HCT116 (cell line): ENCODE measurements at regions not wholly inside any gene's neighbourhood (a gene's known extent, or its start where the extent isn't known, plus 50 kb on each side); places are given as distances from the start of the nearest gene placed in this dataset.

Source experiments
- ATAC-seq: fragments of 200-7000 bp; cut with Tn5 transposase; 2 replicates; pipeline ENCODE4 v1.9.1; 2020; ENCODE audit warnings: mild to moderate bottlenecking, moderate library complexity
- BruUV-seq: library from RNA; stranded (reverse); fragments of 400-500 nt; replicated peaks from 2 replicates; lab custom pipeline; 2021; lab: Mats Ljungman, UMichigan
- CTCF ChIA-PET: fragments of 300-600 bp; sonication (Branson Sonifier 250); formaldehyde crosslinking; loops from one replicate; lab custom pipeline; 2021; ENCODE audit warnings: antibody characterized with exemption; lab: Charles Lee
- POLR2A ChIA-PET: fragments of 300-600, 350-600 bp; sonication (Branson Sonifier 250); formaldehyde crosslinking; loops from one replicate; lab custom pipeline; 2021; ENCODE audit warnings: antibody characterized with exemption; lab: Charles Lee
- RAD21 ChIA-PET, 2 experiments: fragments of 300-600 bp; sonication (Branson Sonifier 250); formaldehyde crosslinking; loops; one replicate each; lab custom pipeline; 2023; ENCODE audit warnings: low total read pairs in 2 of 2; ENCODE audit not compliant: uncharacterized antibody in 2 of 2, unreplicated experiment in 2 of 2, low non-redundant PET in 1 of 2; lab: Charles Lee
- DNase-seq: peaks from one replicate; pipeline ENCODE4 v3.0.0-alpha.2; 2010; ENCODE audit warnings: low read depth, low spot score
- H2AFZ ChIP-seq: fragments of 200-600 bp; shearing (Covaris generic), sonication (generic); 2 replicates; pipeline ENCODE4 v1.6.1; 2017; ENCODE audit warnings: low read depth, mixed run types, mixed read lengths, antibody characterized with exemption, low read length; ENCODE audit not compliant: poor library complexity, severe bottlenecking
- H3K27ac ChIP-seq: 2 replicates; pipeline ENCODE4 v1.5.1; 2012; ENCODE audit warnings: low read depth, low read length
- H3K27me3 ChIP-seq: fragments of 200-600 bp; sonication (generic); 2 replicates; pipeline ENCODE4 v1.6.1; 2016; ENCODE audit warnings: mixed run types, low read length, mixed read lengths; ENCODE audit not compliant: insufficient read depth
- H3K36me3 ChIP-seq, 2 experiments: fragments of 200-500 bp in 1 of 2; fragments of 200-600 bp in 1 of 2; sonication (Bioruptor generic) in 1 of 2; sonication (generic) in 1 of 2; 2 replicates each; pipeline versions ENCODE4 v1.5.1 to v1.6.1; 2014 to 2016; ENCODE audit warnings: low read length in 2 of 2, inconsistent platforms in 1 of 2, mixed read lengths in 1 of 2, mixed run types in 1 of 2; ENCODE audit not compliant: insufficient read depth in 2 of 2, control insufficient read depth in 1 of 2
- H3K4me1 ChIP-seq, 2 experiments: fragments of 200-600 bp in 1 of 2; sonication (generic) in 1 of 2; 2 replicates each; pipeline versions ENCODE4 v1.5.1 to v1.6.1; 2012 to 2017; ENCODE audit warnings: low read length in 2 of 2, inconsistent platforms in 1 of 2, mild to moderate bottlenecking in 1 of 2, mixed read lengths in 1 of 2, mixed run types in 1 of 2, moderate library complexity in 1 of 2; ENCODE audit not compliant: insufficient read depth in 2 of 2, control insufficient read depth in 1 of 2
- H3K4me2 ChIP-seq: fragments of 200-600 bp; sonication (generic); 2 replicates; pipeline ENCODE4 v1.6.1; 2017; ENCODE audit warnings: mixed run types, low read length, mixed read lengths
- H3K4me3 ChIP-seq, 2 experiments: fragments of 200-600 bp in 1 of 2; sonication (generic) in 1 of 2; replicated peaks in 1 of 2; 2 replicates each; pipeline ENCODE4 v1.5.1; 2011 to 2016; ENCODE audit warnings: low read length in 2 of 2, control low read depth in 1 of 2, low read depth in 1 of 2, mild to moderate bottlenecking in 1 of 2, mixed read lengths in 1 of 2, mixed run types in 1 of 2
- H3K79me2 ChIP-seq: fragments of 200-600 bp; sonication (generic); 2 replicates; pipeline ENCODE4 v1.6.1; 2017; ENCODE audit warnings: mild to moderate bottlenecking, mixed run types, low read length, moderate library complexity, mixed read lengths; ENCODE audit not compliant: insufficient read depth
- H3K9ac ChIP-seq: fragments of 200-600 bp; sonication (generic); 2 replicates; pipeline ENCODE4 v1.6.1; 2016; ENCODE audit warnings: low read length, mixed read lengths
- H3K9me2 ChIP-seq: fragments of 200-600 bp; sonication (generic), shearing (Covaris generic); 2 replicates; pipeline ENCODE4 v1.6.1; 2017; ENCODE audit warnings: mixed run types, mild to moderate bottlenecking, moderate library complexity; ENCODE audit not compliant: insufficient read depth
- H3K9me3 ChIP-seq, 2 experiments: fragments of 200-500 bp in 1 of 2; fragments of 200-600 bp in 1 of 2; sonication (Bioruptor generic) in 1 of 2; sonication (generic) in 1 of 2; 2 replicates each; pipeline ENCODE4 v1.6.1; 2014 to 2017; ENCODE audit warnings: low read length in 2 of 2, mixed read lengths in 2 of 2, inconsistent platforms in 1 of 2, low read depth in 1 of 2, mild to moderate bottlenecking in 1 of 2, mixed run types in 1 of 2, moderate library complexity in 1 of 2; ENCODE audit not compliant: control insufficient read depth in 1 of 2, insufficient read depth in 1 of 2
- H4K20me1 ChIP-seq: fragments of 200-600 bp; sonication (generic), shearing (Covaris generic); 2 replicates; pipeline ENCODE4 v1.6.1; 2017; ENCODE audit warnings: mixed run types, mild to moderate bottlenecking, moderate library complexity; ENCODE audit not compliant: insufficient read depth
- CBX3 ChIP-seq: IDR thresholded peaks from 2 replicates; pipeline ENCODE4 v1.6.1; 2012; ENCODE audit warnings: low read depth
- CEBPB ChIP-seq: IDR thresholded peaks from 2 replicates; pipeline ENCODE4 v1.6.1; 2012; ENCODE audit warnings: low read depth
- EGR1 ChIP-seq: IDR thresholded peaks from 2 replicates; pipeline ENCODE4 v1.6.1; 2012; ENCODE audit warnings: low read depth
- EZH2 ChIP-seq: fragments of 200-600 bp; sonication (generic); IDR thresholded peaks from 2 replicates; pipeline ENCODE4 v1.6.1; 2017; ENCODE audit warnings: antibody characterized with exemption, mixed run types
- EZH2phosphoT487 ChIP-seq: fragments of 200-600 bp; IDR thresholded peaks from 2 replicates; pipeline ENCODE4 v1.6.1; 2018; ENCODE audit warnings: antibody characterized with exemption, borderline replicate concordance
- JUND ChIP-seq: IDR thresholded peaks from 2 replicates; pipeline ENCODE4 v1.6.1; 2012
- MAX ChIP-seq: IDR thresholded peaks from 2 replicates; pipeline ENCODE4 v1.6.1; 2012
- POLR2A ChIP-seq: IDR thresholded peaks from 2 replicates; pipeline ENCODE4 v1.7.0; 2011; ENCODE audit warnings: borderline replicate concordance; ENCODE audit not compliant: insufficient read depth, insufficient read length; ENCODE audit errors: extremely low read depth
- POLR2AphosphoS5 ChIP-seq: IDR thresholded peaks from 2 replicates; pipeline ENCODE4 v1.6.1; 2011; ENCODE audit warnings: mild to moderate bottlenecking, low read depth, low read length, moderate library complexity
- REST ChIP-seq: IDR thresholded peaks from 2 replicates; pipeline ENCODE4 v1.6.1; 2012; ENCODE audit warnings: low read depth
- SIN3A ChIP-seq: IDR thresholded peaks from 2 replicates; pipeline ENCODE4 v1.6.1; 2012; ENCODE audit warnings: low read depth
- SP1 ChIP-seq: IDR thresholded peaks from 2 replicates; pipeline ENCODE4 v1.6.1; 2012; ENCODE audit warnings: low read depth
- TCF7L2 ChIP-seq: IDR thresholded peaks from 2 replicates; pipeline ENCODE4 v1.7.0; 2011; ENCODE audit warnings: borderline replicate concordance, inconsistent platforms; ENCODE audit not compliant: insufficient read depth, insufficient read length; ENCODE audit errors: extremely low read depth
- YY1 ChIP-seq: IDR thresholded peaks from 2 replicates; pipeline ENCODE4 v1.6.1; 2011; ENCODE audit warnings: low read length, low read depth, moderate library complexity, mild to moderate bottlenecking; ENCODE audit not compliant: insufficient replicate concordance; ENCODE audit errors: extremely low read depth
- ZFX ChIP-seq: fragments of 450-650 bp; IDR thresholded peaks from 2 replicates; pipeline ENCODE4 v1.6.1; 2017
- ZNF274 ChIP-seq: fragments of 200-500 bp; sonication (Bioruptor generic); IDR thresholded peaks from 2 replicates; pipeline ENCODE4 v1.6.1; 2014; ENCODE audit warnings: mild to moderate bottlenecking, low read depth, low read length, inconsistent platforms
- intact Hi-C: fragments of 100-400 bp; cut with micrococcal nuclease; formaldehyde crosslinking; loops from 2 replicates; pipeline ENCODE4 v1.10.0; 2022
- TF ChIP-seq, protein P1 (sequence below), 3 experiments: fragments of 200-600 bp in 1 of 3; sonication (generic) in 1 of 3; IDR thresholded peaks in 2 of 3; conservative IDR thresholded peaks in 1 of 3; 2 replicates each; pipeline ENCODE4 v1.5.1; 2012 to 2017; ENCODE audit warnings: low read depth in 2 of 3, low read length in 2 of 3, antibody characterized with exemption in 1 of 3, borderline replicate concordance in 1 of 3, control low read depth in 1 of 3, mild to moderate bottlenecking in 1 of 3, mixed read lengths in 1 of 3, mixed run types in 1 of 3, moderate library complexity in 1 of 3; ENCODE audit not compliant: insufficient read depth in 1 of 3

DNA sequence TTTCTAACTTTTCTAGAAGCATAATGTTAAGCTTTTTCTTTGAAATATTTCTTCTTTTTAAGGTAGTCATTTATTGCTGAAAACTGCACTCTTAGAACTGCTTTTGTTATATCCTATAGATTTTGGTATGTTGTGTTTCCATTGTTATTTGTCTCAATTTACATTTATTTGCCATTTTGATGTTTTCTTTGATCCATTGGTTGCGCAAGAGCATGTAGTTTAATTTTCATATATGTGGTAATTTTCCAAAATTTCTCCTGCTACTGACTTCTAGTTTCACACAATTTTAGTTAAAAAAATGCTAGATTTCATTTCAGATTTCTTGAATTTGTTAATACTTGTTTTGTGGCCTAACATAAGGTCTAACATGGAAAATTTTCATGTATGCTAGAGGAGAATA, 1029.3 kb upstream of the TYRP1 start:
- no TSS peak for BruUV-seq
- Histone ChIP-seq H3K79me2 (no peaks in the 10 kb centered on the region), H3K27ac (no peak overlapping the region), H3K4me3 (no peak overlapping the region), H3K4me1 (no peaks in the 10 kb centered on the region), H4K20me1 (no peaks in the 10 kb centered on the region), H3K9me2 (no peaks in the 10 kb centered on the region), H3K4me2 (no peak overlapping the region), H3K27me3 (no peaks in the 10 kb centered on the region), H3K9ac (no peak overlapping the region), H3K9me3 (no peaks in the 10 kb centered on the region), H2AFZ (no peak overlapping the region), H3K36me3 (no peaks in the 10 kb centered on the region)
- ATAC-seq (no peak), DNase-seq (no peak)
- POLR2A ChIA-PET, result no interaction called here
- CTCF ChIA-PET, result no interaction called here
- RAD21 ChIA-PET, result no interaction called here
- intact Hi-C loops, result no loop called here
- TF ChIP-seq TCF7L2 (no peak), POLR2A (no peak), CEBPB (no peak), SIN3A (no peak), EZH2 (no peak), EZH2phosphoT487 (no peak), YY1 (no peak), JUND (no peak), REST (no peak), ZFX (no peak), SP1 (no peak), POLR2AphosphoS5 (no peak), ZNF274 (no peak), CBX3 (no peak), EGR1 (no peak), MAX (no peak)
- TF ChIP-seq, protein P1, sequence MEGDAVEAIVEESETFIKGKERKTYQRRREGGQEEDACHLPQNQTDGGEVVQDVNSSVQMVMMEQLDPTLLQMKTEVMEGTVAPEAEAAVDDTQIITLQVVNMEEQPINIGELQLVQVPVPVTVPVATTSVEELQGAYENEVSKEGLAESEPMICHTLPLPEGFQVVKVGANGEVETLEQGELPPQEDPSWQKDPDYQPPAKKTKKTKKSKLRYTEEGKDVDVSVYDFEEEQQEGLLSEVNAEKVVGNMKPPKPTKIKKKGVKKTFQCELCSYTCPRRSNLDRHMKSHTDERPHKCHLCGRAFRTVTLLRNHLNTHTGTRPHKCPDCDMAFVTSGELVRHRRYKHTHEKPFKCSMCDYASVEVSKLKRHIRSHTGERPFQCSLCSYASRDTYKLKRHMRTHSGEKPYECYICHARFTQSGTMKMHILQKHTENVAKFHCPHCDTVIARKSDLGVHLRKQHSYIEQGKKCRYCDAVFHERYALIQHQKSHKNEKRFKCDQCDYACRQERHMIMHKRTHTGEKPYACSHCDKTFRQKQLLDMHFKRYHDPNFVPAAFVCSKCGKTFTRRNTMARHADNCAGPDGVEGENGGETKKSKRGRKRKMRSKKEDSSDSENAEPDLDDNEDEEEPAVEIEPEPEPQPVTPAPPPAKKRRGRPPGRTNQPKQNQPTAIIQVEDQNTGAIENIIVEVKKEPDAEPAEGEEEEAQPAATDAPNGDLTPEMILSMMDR (IDR thresholded peaks at IDR 0.05 in 2 of 3, conservative IDR thresholded peaks at IDR 0.05 in 1 of 3; ENCODE audit: borderline replicate concordance in 1 of 3, insufficient read depth in 1 of 3, low read depth in 2 of 3, low read length in 2 of 3), result no peak
